ENCODE measurements at regions not wholly inside any gene's neighbourhood (a gene's known extent, or its start where the extent isn't known, plus 50 kb on each side); places are given as distances from the start of the nearest gene placed in this dataset.

DNA sequence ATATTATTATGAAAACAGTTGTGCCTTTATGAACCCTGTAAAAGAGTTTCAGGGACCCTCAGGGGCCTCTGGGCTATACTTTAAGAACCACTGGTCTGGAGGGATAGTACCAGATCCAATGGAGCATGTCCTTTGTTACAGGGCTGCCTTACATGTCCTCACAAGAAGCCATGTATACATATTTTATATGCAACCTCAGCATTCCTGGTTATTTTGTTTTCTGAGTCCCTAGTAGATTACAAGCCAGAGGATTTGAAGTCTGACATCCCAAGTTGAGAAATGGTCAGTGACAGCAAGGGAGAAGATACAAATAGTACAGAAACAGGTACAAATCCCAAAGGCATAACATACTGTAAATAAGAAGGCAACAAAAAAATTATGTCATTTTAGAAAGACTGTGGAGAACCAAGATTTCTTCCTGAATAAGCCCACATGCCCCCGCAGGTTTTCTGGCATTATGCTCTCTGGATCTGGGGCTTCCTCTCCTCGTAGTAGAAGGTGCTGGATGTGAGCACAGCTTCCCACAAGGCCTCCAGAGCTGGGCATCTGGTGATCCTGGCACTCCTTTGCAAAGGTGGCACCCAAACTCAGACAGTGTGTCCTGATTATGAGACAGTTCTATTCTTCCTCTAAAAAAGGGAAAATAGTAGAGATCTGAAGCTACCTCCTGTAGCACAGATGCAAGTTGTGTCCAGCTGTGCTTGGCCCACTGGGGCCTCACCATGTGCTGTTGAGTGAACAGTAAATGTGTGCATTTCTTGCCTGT lies 114.0 kb downstream of the NR1D2 start:
- Histone ChIP-seq H3K4me2 (ENCODE audit: low read length) (no peak overlapping the region), H3K4me1 (ENCODE audit: control insufficient read depth, insufficient read depth, low read length) (no peaks in the 10 kb centered on the region), H3K27me3 (ENCODE audit: control insufficient read depth, insufficient read depth, low read length) (no peaks in the 10 kb centered on the region), H3K36me3 (ENCODE audit: insufficient read depth, low read length) (no peaks in the 10 kb centered on the region), H3K9me3 (replicated peaks; ENCODE audit: low read length) (no peaks in the 10 kb centered on the region), H3K9ac (ENCODE audit: low read depth, low read length) (no peak overlapping the region), H3K4me3 (ENCODE audit: low read length) (no peak overlapping the region)

DNA sequence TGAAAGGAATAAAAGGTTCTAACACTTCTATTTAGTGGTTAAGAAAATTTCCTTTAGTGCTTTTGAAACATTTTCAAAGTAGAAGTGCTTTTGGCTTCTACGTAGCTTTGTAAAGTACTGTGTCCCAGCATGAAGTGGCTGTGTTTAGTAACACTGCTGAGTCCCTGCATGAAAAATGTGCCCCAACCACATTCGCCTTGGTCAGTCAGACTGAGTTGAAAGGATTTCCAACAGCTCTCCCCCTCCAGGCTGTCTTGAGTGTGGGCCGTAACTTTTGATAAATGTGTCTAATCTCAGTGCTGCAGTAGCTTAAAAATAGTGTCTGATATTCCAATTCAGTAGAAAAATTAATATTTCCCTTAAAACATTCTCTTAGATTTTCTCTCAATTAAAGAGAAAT lies 115.0 kb downstream of the NR1D2 start:
- Histone ChIP-seq H3K4me2 (ENCODE audit: low read length) (no peak overlapping the region), H3K4me3 (ENCODE audit: low read length) (no peak overlapping the region), H3K4me1 (ENCODE audit: control insufficient read depth, insufficient read depth, low read length) (no peaks in the 10 kb centered on the region)

GRCh38 chr3:24062916-24063315 lies 117.8 kb downstream of the NR1D2 start:
- Histone ChIP-seq H3K4me1 (ENCODE audit: control insufficient read depth, insufficient read depth, low read length) (no peaks in the 10 kb centered on the region), H3K36me3 (ENCODE audit: insufficient read depth, low read length) (no peaks in the 10 kb centered on the region), H3K9me3 (replicated peaks; ENCODE audit: low read length) (no peaks in the 10 kb centered on the region), H3K4me2 (ENCODE audit: low read length) (no peak overlapping the region), H3K4me3 (ENCODE audit: low read length) (no peak overlapping the region), H3K27me3 (ENCODE audit: control insufficient read depth, insufficient read depth, low read length) (no peaks in the 10 kb centered on the region), H3K9ac (ENCODE audit: low read depth, low read length) (no peak overlapping the region)

More for the DNA sequence above, 115.0 kb downstream of the NR1D2 start:
- Histone ChIP-seq H3K9ac (ENCODE audit: low read depth, low read length) (no peak overlapping the region), H3K36me3 (ENCODE audit: insufficient read depth, low read length) (no peaks in the 10 kb centered on the region), H3K9me3 (replicated peaks; ENCODE audit: low read length) (no peaks in the 10 kb centered on the region), H3K27me3 (ENCODE audit: control insufficient read depth, insufficient read depth, low read length) (no peaks in the 10 kb centered on the region)

Data from skeletal muscle satellite cell (primary cell).